Activated CD8-positive, alpha-beta memory T cell treated with anti-CD3 and anti-CD28 coated beads for 36 hours (primary cell): ENCODE measurements at regions not wholly inside any gene's neighbourhood (a gene's known extent, or its start where the extent isn't known, plus 50 kb on each side); places are given as distances from the start of the nearest gene placed in this dataset.

Experiments
- CTCF ChIA-PET: fragments of 350-600 bp; sonication (Branson Sonifier 250); formaldehyde crosslinking; loops from one replicate; lab custom pipeline; 2021; ENCODE audit warnings: antibody characterized with exemption; lab: Charles Lee
- POLR2A ChIA-PET: fragments of 350-600 bp; sonication (Branson Sonifier 250); formaldehyde crosslinking; loops from one replicate; lab custom pipeline; 2021; ENCODE audit warnings: antibody characterized with exemption; lab: Charles Lee

- POLR2A ChIA-PET = no interaction called here
- CTCF ChIA-PET = no interaction called here
These were observed 153.9 kb upstream of the B3GALT2 start for GRCh38 chr1:193340331-193340730.

- POLR2A ChIA-PET = no interaction called here
- CTCF ChIA-PET = no interaction called here
These were observed 153.0 kb upstream of the B3GALT2 start for GRCh38 chr1:193339401-193339800.

- ChIA-PET CTCF (no interaction called here), POLR2A (no interaction called here)
These were observed 151.8 kb upstream of the B3GALT2 start for GRCh38 chr1:193338194-193338593.

- CTCF ChIA-PET = no interaction called here
- POLR2A ChIA-PET = no interaction called here
These were observed 149.5 kb upstream of the B3GALT2 start for GRCh38 chr1:193335806-193336428.

GRCh38 chr1:193333166-193333565 is 146.8 kb upstream of the B3GALT2 start:
- CTCF ChIA-PET = no interaction called here

GRCh38 chr1:193326296-193326695 is 139.9 kb upstream of the B3GALT2 start:
- CTCF ChIA-PET = no interaction called here
- POLR2A ChIA-PET = no interaction called here

More at GRCh38 chr1:193333166-193333565, 146.8 kb upstream of the B3GALT2 start:
- POLR2A ChIA-PET = no interaction called here

GRCh38 chr1:193325771-193326170 is 139.4 kb upstream of the B3GALT2 start:
- ChIA-PET CTCF (no interaction called here), POLR2A (no interaction called here)

GRCh38 chr1:193325042-193325441 is 138.6 kb upstream of the B3GALT2 start:
- POLR2A ChIA-PET = no interaction called here
- CTCF ChIA-PET = no interaction called here

- ChIA-PET CTCF (no interaction called here), POLR2A (no interaction called here)
These were observed 135.8 kb upstream of the B3GALT2 start for GRCh38 chr1:193322211-193322610.

- ChIA-PET CTCF (no interaction called here), POLR2A (no interaction called here)
These were observed 134.9 kb upstream of the B3GALT2 start for GRCh38 chr1:193321242-193321840.

GRCh38 chr1:193320270-193320669 is 133.9 kb upstream of the B3GALT2 start:
- POLR2A ChIA-PET = interaction anchor here (0.7 kb wide), 1 partner anchor 294 kb away, joined by 3 read pairs; no protein-coding TSS in a partner anchor
- CTCF ChIA-PET = no interaction called here

GRCh38 chr1:193318347-193318746 is 131.9 kb upstream of the B3GALT2 start:
- POLR2A ChIA-PET = interaction anchor here (0.6 kb wide), 1 partner anchor 154 kb away, joined by 3 read pairs; no protein-coding TSS in a partner anchor
- CTCF ChIA-PET = no interaction called here

GRCh38 chr1:193313354-193314140 is 127.1 kb upstream of the B3GALT2 start:
- POLR2A ChIA-PET = interaction anchor here (0.6 kb wide), 1 partner anchor 286 kb away, joined by 3 read pairs; no protein-coding TSS in a partner anchor
- CTCF ChIA-PET = interaction anchor here (0.7 kb wide), 1 partner anchor 748 kb away, joined by 3 read pairs; no protein-coding TSS in a partner anchor

- CTCF ChIA-PET = interaction anchor here (0.7 kb wide), 1 partner anchor 749 kb away, joined by 3 read pairs; no protein-coding TSS in a partner anchor
- POLR2A ChIA-PET = no interaction called here
These were observed 126.0 kb upstream of the B3GALT2 start for GRCh38 chr1:193312432-193312831.

- ChIA-PET CTCF (interaction anchor here (0.5 kb wide), 1 partner anchor 702 kb away, joined by 4 read pairs; no protein-coding TSS in a partner anchor), POLR2A (no interaction called here)
These were observed 125.0 kb upstream of the B3GALT2 start for GRCh38 chr1:193311226-193311948.

GRCh38 chr1:193310564-193310963 is 124.2 kb upstream of the B3GALT2 start:
- CTCF ChIA-PET = no interaction called here

GRCh38 chr1:193309936-193310475 is 123.6 kb upstream of the B3GALT2 start:
- POLR2A ChIA-PET = no interaction called here
- CTCF ChIA-PET = no interaction called here

More at GRCh38 chr1:193310564-193310963, 124.2 kb upstream of the B3GALT2 start:
- POLR2A ChIA-PET = no interaction called here

GRCh38 chr1:193308438-193308837 is 122.0 kb upstream of the B3GALT2 start:
- POLR2A ChIA-PET = no interaction called here
- CTCF ChIA-PET = no interaction called here

GRCh38 chr1:193306430-193306829 is 120.0 kb upstream of the B3GALT2 start:
- CTCF ChIA-PET = no interaction called here
- POLR2A ChIA-PET = no interaction called here
